GM12873 (cell line): ENCODE measurements at regions not wholly inside any gene's neighbourhood (a gene's known extent, or its start where the extent isn't known, plus 50 kb on each side); places are given as distances from the start of the nearest gene placed in this dataset.

Experiments used
- TF ChIP-seq, protein P1 (sequence below): IDR thresholded peaks from 2 replicates; pipeline ENCODE4 v1.5.1; 2012; ENCODE audit warnings: low read depth, mild to moderate bottlenecking, moderate library complexity, low read length, control low read depth; ENCODE audit not compliant: insufficient read depth; ENCODE audit errors: missing control alignments

DNA sequence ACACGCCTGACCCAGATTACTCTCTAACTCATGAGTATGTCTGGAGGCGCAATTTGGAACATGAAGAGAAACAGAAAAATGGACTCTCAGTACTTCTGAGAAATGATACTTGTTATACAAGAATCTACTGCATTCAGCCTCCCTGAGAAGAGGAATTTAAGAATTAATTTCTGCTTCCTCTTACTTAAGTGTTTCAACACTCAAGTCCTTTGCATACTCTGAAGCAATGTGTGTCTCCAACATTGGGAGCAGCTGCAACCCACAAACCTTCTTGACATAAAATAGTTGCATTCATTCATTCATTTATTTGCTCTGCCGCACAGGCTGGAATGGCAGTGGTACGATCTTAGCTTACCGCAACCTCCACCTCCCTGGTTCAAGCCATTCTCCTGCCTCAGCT, 199.8 kb downstream of the NPIPA7 start:
- TF ChIP-seq, protein P1, sequence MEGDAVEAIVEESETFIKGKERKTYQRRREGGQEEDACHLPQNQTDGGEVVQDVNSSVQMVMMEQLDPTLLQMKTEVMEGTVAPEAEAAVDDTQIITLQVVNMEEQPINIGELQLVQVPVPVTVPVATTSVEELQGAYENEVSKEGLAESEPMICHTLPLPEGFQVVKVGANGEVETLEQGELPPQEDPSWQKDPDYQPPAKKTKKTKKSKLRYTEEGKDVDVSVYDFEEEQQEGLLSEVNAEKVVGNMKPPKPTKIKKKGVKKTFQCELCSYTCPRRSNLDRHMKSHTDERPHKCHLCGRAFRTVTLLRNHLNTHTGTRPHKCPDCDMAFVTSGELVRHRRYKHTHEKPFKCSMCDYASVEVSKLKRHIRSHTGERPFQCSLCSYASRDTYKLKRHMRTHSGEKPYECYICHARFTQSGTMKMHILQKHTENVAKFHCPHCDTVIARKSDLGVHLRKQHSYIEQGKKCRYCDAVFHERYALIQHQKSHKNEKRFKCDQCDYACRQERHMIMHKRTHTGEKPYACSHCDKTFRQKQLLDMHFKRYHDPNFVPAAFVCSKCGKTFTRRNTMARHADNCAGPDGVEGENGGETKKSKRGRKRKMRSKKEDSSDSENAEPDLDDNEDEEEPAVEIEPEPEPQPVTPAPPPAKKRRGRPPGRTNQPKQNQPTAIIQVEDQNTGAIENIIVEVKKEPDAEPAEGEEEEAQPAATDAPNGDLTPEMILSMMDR = no peak

DNA sequence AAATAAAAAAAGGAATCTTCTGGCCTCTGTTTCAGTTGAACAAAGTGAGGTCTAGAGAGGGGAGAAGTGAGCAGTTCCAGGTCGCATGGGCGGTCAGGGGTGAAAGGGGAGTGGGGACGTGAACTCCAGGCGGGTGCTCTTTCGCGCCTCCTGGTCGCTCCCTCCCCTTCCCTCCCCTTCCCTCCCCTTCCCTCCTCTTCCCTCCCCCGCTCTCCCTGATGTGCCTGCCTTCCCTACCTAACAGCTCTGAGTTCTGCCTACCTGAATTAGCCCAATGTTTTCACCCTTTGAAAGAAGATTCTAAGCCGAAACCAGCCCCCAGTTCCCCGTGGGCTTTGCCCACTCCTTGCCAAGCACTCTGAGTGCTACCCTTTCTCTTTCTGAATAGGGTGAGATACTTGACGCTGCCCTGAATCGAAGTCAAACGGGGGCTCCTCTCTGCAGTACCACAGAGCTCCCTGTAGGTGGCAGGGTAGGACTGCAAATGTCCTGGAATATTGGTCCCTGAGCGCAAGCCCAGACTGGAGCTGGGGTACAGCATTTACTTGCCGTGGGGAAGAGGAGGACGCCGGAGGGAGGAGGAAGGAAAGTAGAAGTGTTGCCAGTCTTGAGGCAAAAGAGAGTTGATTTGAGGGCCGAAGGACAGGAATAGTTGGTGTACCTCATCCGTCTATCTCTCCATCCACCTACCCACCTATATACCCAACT, 214.4 kb downstream of the NPIPA7 start:
- TF ChIP-seq, protein P1 = peak; percentile 55

DNA sequence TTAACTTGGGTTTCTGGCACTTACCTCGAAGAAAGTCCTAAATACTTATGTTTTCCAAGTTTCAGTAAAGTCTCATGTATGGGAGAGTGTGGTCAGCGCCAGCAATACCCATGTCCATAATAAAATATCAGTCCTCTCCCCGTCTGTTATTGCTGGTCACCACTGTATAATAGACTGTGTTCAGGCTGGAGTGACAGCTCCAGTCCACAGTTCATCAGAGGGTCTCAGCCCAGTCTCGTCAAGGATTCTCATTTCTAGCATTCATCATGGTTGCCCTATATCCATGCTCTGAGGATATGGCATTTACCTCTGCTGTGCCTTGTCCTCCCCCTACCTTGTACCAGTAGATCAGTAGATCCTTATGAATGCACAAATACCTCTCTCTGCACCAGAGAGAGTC, 384.5 kb downstream of the NPIPA7 start:
- TF ChIP-seq, protein P1 = no peak

DNA sequence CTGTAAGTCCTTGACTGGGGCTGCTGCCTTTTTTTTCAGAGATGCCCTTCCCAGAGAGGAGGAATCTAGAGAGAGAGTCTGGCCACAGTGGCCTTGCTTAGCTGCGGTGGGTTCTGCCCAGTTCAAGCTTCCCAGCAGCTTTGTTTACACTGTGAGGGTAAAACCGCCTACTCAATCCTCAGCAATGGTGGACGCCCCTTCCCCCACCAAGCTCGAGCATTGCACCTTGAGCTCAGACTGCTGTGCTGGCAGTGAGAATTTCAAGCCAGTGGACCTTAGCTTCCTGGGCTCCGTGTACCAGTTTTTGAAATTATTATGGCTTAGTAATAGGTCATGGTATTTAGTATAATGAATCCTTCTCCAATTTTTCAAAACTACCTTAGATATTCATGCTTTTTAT, 395.4 kb downstream of the NPIPA7 start:
- TF ChIP-seq, protein P1 = no peak

DNA sequence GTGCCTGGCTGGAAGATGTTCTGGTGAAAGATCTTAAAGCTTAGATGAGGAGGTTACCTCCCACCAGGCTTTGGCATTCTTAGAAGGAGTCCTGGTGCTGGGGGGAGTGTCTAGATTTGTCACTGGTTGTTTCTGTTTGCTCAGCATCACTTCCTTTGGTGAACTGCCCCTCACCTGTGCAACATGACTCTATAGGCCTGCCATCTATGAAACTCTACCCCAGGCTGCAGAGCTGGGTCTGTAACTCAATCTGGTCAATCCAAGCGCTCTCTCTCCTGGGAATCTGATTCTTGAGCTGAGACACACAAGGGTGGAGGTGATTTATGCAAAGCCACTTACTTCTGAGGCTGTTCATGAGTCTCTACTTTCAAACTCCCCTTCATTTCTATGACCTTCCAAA, 399.4 kb downstream of the NPIPA7 start:
- TF ChIP-seq, protein P1 = no peak

DNA sequence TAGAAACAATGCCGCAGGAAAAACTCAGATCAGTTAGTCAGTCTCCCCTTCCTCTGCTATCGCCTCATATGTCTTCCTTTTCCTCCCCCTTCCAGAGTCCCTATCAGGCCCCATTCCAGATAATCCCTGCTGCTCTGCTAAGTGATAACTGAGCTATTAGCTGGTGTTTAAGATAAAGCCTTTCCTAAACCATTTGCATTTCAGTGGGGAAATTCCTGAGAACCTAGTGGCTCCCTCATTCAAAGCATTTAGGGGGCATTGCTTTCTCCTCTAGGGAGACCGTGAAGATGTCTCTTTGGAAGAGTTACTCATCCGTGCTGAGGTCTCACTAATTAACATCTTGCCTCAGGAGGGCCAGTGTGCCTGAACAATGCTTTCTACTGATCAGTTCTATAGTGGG, 401.6 kb downstream of the NPIPA7 start:
- TF ChIP-seq, protein P1 = no peak

DNA sequence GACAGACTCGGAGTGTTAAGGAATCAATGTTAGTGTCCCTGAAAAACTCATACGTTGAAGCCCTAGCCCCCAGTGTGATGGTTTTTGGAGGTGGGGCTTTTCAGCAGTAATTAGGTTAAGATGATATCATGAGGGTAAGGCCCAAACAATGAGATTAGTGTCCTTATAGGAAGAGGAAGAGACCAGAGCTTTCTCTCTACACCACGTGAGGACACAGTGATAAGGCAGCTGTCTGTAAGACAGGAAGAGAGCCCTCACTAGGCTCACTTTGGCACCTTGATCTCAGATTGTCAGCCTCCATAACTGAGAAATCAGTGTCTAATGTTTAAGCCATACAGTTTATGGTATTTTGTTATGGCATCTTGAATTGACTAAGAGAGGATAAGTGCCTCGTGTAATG, 403.2 kb downstream of the NPIPA7 start:
- TF ChIP-seq, protein P1 = no peak
